ENCODE measurements at regions not wholly inside any gene's neighbourhood (a gene's known extent, or its start where the extent isn't known, plus 50 kb on each side); places are given as distances from the start of the nearest gene placed in this dataset.
"Not testable (repeated sequence)": the region's sequence is repeated elsewhere in the genome, so short reads cannot be mapped to it uniquely, and the experiment has no call there.

DNA sequence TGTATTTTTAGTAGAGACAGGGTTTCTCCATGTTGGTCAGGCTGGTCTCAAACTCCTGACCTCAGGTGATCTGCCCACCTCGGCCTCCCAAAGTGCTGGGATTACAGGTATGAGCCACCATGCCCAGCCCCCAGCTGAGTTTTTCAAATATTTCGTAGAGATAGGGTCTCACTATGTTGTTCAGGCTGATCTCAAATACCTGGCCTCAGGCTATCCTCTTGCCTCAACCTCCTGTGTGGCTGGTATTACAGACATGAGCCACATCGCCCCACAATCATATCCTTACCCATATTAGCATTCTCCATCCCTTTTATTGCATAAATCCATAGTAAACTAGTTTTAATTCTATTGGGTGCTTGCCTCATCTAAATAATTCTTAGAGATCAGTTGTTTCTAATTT is 157.6 kb upstream of the HEY2 start:
- not testable (repeated sequence) for H3K27ac ChIP-seq (ENCODE audit: low read depth, low read length); H3K4me3 ChIP-seq (ENCODE audit: low read length); H3K9me3 ChIP-seq (ENCODE audit: insufficient read depth, low read depth, low read length); H3K36me3 ChIP-seq (ENCODE audit: insufficient read depth, low read length); H3K27me3 ChIP-seq (ENCODE audit: insufficient read depth, low read length); H3K4me1 ChIP-seq (ENCODE audit: insufficient read depth, low read length); H3K9ac ChIP-seq (ENCODE audit: low read depth, low read length)
- WGBS = 93% methylated on average over 3 of the region's 3 CpGs

DNA sequence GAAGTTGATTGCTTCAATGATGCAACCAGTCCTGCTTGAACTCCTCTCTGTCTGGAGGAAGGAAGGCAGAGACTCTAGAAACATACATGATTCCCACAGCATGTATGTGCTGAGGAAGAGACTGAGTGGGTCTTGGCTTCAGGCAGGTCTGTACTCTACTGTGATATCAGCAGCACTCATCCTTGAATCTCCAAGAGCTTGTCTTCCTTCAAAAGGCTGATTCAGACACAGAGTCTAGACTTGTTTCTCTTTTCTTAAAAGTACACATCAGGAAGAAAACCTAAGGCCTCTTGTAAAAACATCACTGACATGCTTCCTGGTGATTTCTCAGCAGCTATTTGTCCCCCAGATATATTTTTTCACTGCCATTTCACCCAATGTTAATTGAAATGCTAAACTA is 155.7 kb upstream of the HEY2 start:
- H3K9me3 ChIP-seq (ENCODE audit: insufficient read depth, low read depth, low read length) = no peaks in the 10 kb centered on the region
- H3K36me3 ChIP-seq (ENCODE audit: insufficient read depth, low read length) = no peaks in the 10 kb centered on the region
- H3K27me3 ChIP-seq (ENCODE audit: insufficient read depth, low read length) = no peaks in the 10 kb centered on the region
- no peak overlapping the region for H3K4me3 ChIP-seq (ENCODE audit: low read length)
- H3K27ac ChIP-seq (ENCODE audit: low read depth, low read length) = no peak overlapping the region
- H3K4me1 ChIP-seq (ENCODE audit: insufficient read depth, low read length) = no peaks in the 10 kb centered on the region; the same call in 1 of the 2 replicates
- H3K9ac ChIP-seq (ENCODE audit: low read depth, low read length) = no peak overlapping the region

DNA sequence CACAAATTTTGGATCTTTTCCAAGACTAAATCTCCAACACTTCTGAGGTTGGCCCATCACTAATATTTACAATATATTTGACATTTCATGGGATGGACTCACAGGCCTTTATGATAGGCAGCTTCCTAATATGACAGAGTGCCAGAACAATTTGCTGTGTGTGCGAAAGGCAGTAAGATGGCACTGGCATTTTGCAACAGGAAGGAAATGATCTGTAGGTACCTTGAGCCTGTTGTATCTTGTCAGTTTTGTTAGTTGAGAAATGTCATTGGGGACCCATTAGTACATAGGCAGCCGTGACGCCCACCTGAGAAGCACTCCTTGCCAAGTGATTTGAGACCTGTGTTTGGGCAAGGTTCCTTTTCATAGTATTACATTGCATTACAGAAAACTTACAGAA is 153.4 kb upstream of the HEY2 start:
- H3K36me3 ChIP-seq (ENCODE audit: insufficient read depth, low read length) = no peaks in the 10 kb centered on the region
- no peaks in the 10 kb centered on the region for H3K9me3 ChIP-seq (ENCODE audit: insufficient read depth, low read depth, low read length)
- no peaks in the 10 kb centered on the region; the same call in 1 of the 2 replicates for H3K4me1 ChIP-seq (ENCODE audit: insufficient read depth, low read length)
- no peaks in the 10 kb centered on the region for H3K27me3 ChIP-seq (ENCODE audit: insufficient read depth, low read length)
- 91% methylated on average over 3 of the region's 3 CpGs for WGBS
- no peak overlapping the region for H3K9ac ChIP-seq (ENCODE audit: low read depth, low read length)
- H3K4me3 ChIP-seq (ENCODE audit: low read length) = no peak overlapping the region
- no peak overlapping the region for H3K27ac ChIP-seq (ENCODE audit: low read depth, low read length)

DNA sequence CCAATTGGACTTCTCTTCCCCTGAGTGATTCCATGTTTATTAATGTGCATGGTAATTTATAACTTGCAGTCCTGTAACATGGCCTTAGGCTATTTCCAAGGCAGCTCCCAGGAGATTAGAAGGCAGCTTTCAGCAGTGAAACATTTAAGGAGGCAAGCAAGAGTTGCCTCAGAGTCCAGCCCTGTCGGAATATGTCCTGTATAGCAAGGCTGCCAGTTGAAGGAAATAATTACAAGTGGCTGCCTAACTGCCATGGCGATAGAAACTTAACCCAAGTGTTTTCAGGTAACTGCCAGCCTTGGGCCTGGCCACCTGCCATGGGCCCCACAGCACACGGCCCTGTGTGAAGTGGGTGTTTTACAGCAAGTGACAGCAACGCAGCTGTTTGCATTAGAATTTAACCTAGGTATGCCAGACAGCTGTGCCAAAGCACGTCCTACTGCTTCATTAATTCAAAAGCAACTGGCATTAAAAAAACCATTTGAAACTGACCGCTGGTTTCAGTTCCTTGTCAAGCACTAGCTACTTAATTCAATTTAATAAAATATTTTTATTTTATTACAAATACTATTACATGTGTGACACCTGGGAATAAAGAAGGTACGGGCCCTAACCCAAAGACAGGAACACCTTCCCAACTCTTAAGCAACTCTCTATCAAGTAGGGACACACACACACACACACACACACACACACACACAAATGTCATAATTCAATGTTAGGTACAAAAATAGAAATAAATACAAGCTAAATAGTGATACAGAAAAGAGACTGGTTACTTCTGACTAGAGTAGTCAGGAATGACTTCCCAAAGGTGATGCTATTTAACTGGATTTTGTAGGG is 151.8 kb upstream of the HEY2 start:
- no peak overlapping the region for H3K27ac ChIP-seq (ENCODE audit: low read depth, low read length)
- 92% methylated on average over 6 of the region's 7 CpGs for WGBS
- no peaks in the 10 kb centered on the region for H3K9me3 ChIP-seq (ENCODE audit: insufficient read depth, low read depth, low read length)
- H3K9ac ChIP-seq (ENCODE audit: low read depth, low read length) = no peak overlapping the region
- no peaks in the 10 kb centered on the region for H3K36me3 ChIP-seq (ENCODE audit: insufficient read depth, low read length)
- no peaks in the 10 kb centered on the region; the same call in 1 of the 2 replicates for H3K4me1 ChIP-seq (ENCODE audit: insufficient read depth, low read length)
- H3K27me3 ChIP-seq (ENCODE audit: insufficient read depth, low read length) = no peaks in the 10 kb centered on the region
- no peak overlapping the region for H3K4me3 ChIP-seq (ENCODE audit: low read length)

DNA sequence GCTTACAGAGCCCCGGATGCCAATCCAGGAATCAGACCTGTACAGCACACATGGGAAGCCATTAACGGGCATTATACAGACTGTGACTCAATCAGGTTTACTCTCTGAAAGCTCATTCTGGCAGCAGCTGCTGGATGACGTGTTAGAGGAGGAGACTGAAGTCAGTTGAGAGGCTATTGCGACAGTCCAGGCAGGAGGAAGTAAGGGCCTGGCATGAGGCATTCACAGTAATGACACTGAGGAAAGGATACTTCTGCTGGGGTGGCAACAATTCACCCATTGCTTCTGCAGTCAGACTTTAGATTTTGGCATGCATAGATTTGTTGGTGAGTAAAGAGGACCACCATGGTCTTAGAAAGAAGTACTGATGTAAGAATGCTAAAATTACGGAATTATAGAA is 151.0 kb upstream of the HEY2 start:
- Histone ChIP-seq H3K4me3 (ENCODE audit: low read length) (no peak overlapping the region), H3K4me1 (ENCODE audit: insufficient read depth, low read length) (no peaks in the 10 kb centered on the region), H3K36me3 (ENCODE audit: insufficient read depth, low read length) (no peaks in the 10 kb centered on the region), H3K27me3 (ENCODE audit: insufficient read depth, low read length) (no peaks in the 10 kb centered on the region), H3K9me3 (ENCODE audit: insufficient read depth, low read depth, low read length) (no peaks in the 10 kb centered on the region), H3K9ac (ENCODE audit: low read depth, low read length) (no peak overlapping the region), H3K27ac (ENCODE audit: low read depth, low read length) (no peak overlapping the region)
- WGBS = 92% methylated on average over 4 of the region's 5 CpGs

DNA sequence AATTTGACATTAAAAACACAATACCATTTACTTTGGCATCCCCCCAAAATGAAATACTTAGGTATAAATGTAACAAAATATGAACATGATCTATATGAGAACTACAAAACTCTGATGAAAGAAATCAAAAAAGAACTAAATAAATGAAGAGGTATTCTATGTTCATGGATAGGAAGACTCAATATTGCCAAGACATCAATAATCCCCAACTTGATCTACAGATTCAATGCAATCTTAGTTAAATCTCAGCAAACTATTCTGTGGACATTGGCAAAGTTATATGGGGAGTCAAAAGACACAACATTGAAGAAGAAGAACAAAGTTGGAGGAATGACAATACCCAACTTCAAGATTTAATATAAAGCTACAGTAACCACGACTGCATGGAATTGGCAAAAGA is 145.2 kb upstream of the HEY2 start:
- Histone ChIP-seq H3K9me3 (ENCODE audit: insufficient read depth, low read depth, low read length) (peaks cover 5% of the 10 kb centered on the region; the same call in 1 of the 2 replicates), H3K27me3 (ENCODE audit: insufficient read depth, low read length) (no peaks in the 10 kb centered on the region), H3K9ac (ENCODE audit: low read depth, low read length) (no peak overlapping the region), H3K36me3 (ENCODE audit: insufficient read depth, low read length) (no peaks in the 10 kb centered on the region), H3K4me3 (ENCODE audit: low read length) (no peak overlapping the region), H3K4me1 (ENCODE audit: insufficient read depth, low read length) (no peaks in the 10 kb centered on the region), H3K27ac (ENCODE audit: low read depth, low read length) (no peak overlapping the region)
- 100% methylated on average over 1 of the region's 1 CpG for WGBS

DNA sequence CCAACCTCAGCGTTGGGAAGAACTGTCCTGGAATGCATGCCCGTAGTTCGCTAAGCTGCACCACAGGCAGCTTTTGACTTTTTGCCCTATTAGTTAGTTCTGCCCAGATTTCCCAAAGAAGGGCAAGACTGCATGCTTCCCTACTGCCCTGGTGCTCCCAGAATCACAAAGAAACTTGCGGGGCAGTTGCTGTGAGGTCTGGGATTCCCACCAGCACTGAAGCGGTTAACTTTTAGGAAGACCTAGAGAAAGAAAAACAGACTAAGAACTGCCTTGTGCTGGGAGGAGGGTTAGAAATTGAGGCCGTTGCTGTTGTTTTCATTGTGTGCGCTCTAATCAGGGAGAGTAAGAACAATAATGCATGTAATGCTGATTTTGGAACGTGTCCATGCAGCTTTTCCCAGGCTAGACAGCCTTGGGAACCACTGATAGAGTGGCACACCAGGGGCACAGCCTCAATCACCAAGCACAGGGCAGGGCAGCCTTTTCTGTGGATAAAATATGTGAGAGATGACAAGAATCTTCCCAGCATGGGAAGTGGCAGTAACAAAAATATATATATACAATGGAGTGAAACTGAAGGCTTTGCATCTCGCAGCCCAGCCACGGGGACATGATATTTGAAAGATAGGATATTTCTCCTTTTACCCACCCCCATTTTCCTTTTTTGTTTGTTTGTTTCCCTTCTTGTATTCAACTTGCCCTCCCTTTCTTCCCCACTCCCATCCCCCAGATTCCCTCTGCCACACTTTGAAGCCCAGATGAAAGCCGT is 137.7 kb upstream of the HEY2 start:
- peak overlapping the region; percentile 45; the same call in 1 of the 2 replicates for H3K9ac ChIP-seq (ENCODE audit: low read depth, low read length)
- H3K36me3 ChIP-seq (ENCODE audit: insufficient read depth, low read length) = no peaks in the 10 kb centered on the region
- no peaks in the 10 kb centered on the region for H3K27me3 ChIP-seq (ENCODE audit: insufficient read depth, low read length)
- peak overlapping the region; percentile 86 for H3K27ac ChIP-seq (ENCODE audit: low read depth, low read length)
- H3K9me3 ChIP-seq (ENCODE audit: insufficient read depth, low read depth, low read length) = no peaks in the 10 kb centered on the region
- peaks cover 27% of the 10 kb centered on the region for H3K4me1 ChIP-seq (ENCODE audit: insufficient read depth, low read length)
- 12% methylated on average over 10 of the region's 11 CpGs for WGBS
- H3K4me3 ChIP-seq (ENCODE audit: low read length) = peak overlapping the region; percentile 35

DNA sequence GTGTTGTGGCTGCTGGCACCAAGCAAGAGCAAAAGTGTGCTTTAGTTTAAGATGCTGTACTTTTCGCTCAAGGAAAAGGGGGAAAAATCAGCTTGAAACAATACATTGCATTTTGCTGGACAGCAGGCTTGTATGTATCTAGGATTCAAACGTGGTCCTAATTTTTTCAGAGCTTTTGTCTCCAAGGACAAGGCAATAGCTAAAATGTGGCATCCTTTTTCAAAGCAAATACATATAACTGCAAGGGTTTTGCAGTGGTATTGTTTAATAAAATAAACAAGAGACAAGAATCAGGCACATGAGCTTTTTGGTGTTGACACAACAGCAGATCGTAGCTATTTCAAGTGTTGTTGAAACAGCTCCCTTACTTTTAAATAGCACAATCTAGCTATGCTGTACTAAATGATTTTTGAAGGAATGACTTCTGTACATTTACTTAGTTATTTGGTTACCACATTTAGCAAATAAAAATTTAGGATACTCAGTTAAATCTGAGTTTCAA is 137.0 kb upstream of the HEY2 start:
- no peaks in the 10 kb centered on the region for H3K27me3 ChIP-seq (ENCODE audit: insufficient read depth, low read length)
- peak overlapping the region; percentile 45; the same call in 1 of the 2 replicates for H3K9ac ChIP-seq (ENCODE audit: low read depth, low read length)
- H3K9me3 ChIP-seq (ENCODE audit: insufficient read depth, low read depth, low read length) = no peaks in the 10 kb centered on the region
- H3K36me3 ChIP-seq (ENCODE audit: insufficient read depth, low read length) = no peaks in the 10 kb centered on the region
- peak overlapping the region; percentile 86; the same call in 1 of the 2 replicates for H3K27ac ChIP-seq (ENCODE audit: low read depth, low read length)
- peaks cover 27% of the 10 kb centered on the region for H3K4me1 ChIP-seq (ENCODE audit: insufficient read depth, low read length)
- H3K4me3 ChIP-seq (ENCODE audit: low read length) = peak overlapping the region; percentile 35
- WGBS = 37% methylated on average over 3 of the region's 3 CpGs

DNA sequence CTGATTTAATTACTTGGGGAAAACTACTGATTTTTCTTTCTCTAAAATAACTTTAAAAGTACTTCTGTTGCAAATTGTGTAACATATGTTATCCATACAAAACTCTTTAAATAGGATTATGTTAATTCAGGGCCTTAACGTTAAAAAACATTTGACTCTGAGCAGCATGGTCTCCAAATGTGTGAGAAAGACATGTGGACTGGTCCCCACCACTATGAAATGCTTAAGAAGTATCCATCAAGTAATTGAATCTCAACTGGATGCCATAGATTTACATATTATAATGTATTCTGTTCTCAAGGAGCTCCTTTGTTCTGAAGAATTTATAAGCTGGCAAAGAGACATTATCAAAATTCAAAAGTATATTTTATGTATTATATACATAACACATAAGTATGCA is 130.8 kb upstream of the HEY2 start:
- Histone ChIP-seq H3K9me3 (ENCODE audit: insufficient read depth, low read depth, low read length) (no peaks in the 10 kb centered on the region), H3K9ac (ENCODE audit: low read depth, low read length) (no peak overlapping the region), H3K4me1 (ENCODE audit: insufficient read depth, low read length) (peaks cover 13% of the 10 kb centered on the region; the same call in 1 of the 2 replicates), H3K4me3 (ENCODE audit: low read length) (no peak overlapping the region), H3K27me3 (ENCODE audit: insufficient read depth, low read length) (no peaks in the 10 kb centered on the region), H3K36me3 (ENCODE audit: insufficient read depth, low read length) (no peaks in the 10 kb centered on the region), H3K27ac (ENCODE audit: low read depth, low read length) (no peak overlapping the region)
- 0% methylated on average over 1 of the region's 1 CpG for WGBS

DNA sequence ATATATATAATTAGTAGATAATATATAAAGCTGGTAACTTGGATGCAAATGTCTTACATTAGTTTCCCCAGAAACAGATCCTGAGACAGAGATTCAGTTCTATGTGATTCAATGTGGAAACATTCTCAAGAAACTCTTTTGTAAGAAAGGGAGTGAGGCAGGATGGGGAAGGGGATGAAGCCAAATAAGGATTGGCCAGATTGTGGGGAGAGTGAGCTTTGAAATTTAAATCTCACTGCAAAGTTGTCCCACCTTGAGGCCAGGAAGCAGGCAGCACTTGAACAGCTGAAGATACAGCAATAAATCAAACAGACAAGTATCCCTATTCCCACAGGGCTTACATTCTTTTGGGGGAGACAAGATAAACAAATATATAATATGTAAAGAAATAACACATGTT is 126.3 kb upstream of the HEY2 start:
- Histone ChIP-seq H3K27me3 (ENCODE audit: insufficient read depth, low read length) (no peaks in the 10 kb centered on the region), H3K9me3 (ENCODE audit: insufficient read depth, low read depth, low read length) (no peaks in the 10 kb centered on the region), H3K36me3 (ENCODE audit: insufficient read depth, low read length) (no peaks in the 10 kb centered on the region), H3K9ac (ENCODE audit: low read depth, low read length) (no peak overlapping the region), H3K4me1 (ENCODE audit: insufficient read depth, low read length) (peaks cover 9% of the 10 kb centered on the region; the same call in 1 of the 2 replicates), H3K4me3 (ENCODE audit: low read length) (no peak overlapping the region), H3K27ac (ENCODE audit: low read depth, low read length) (no peak overlapping the region)

DNA sequence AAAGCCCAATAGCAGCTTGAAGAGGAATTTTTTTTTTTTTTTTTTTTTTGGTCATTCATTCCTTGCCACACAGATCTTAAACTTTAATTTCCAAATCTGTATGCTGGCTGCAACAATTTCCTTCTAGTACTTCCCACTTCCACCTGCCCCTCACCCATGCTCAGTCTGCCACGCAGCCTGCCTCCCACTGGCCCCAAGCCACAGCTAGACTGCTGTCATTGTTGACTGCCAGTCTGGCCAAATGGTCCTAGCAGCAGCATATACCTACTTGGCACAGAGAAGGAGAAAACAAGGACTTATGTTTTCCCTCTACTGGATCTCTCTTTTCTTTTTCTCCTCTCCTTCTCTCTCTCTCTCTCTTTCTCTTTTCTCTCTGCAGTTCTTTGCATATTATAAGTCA is 118.3 kb upstream of the HEY2 start:
- WGBS = 59% methylated on average over 1 of the region's 1 CpG
- Histone ChIP-seq H3K4me1 (ENCODE audit: insufficient read depth, low read length) (no peaks in the 10 kb centered on the region), H3K36me3 (ENCODE audit: insufficient read depth, low read length) (no peaks in the 10 kb centered on the region), H3K4me3 (ENCODE audit: low read length) (no peak overlapping the region), H3K9ac (ENCODE audit: low read depth, low read length) (no peak overlapping the region), H3K9me3 (ENCODE audit: insufficient read depth, low read depth, low read length) (no peaks in the 10 kb centered on the region), H3K27ac (ENCODE audit: low read depth, low read length) (no peak overlapping the region), H3K27me3 (ENCODE audit: insufficient read depth, low read length) (no peaks in the 10 kb centered on the region)
